Endothelial cell of umbilical vein (primary cell): ENCODE measurements at regions not wholly inside any gene's neighbourhood (a gene's known extent, or its start where the extent isn't known, plus 50 kb on each side); places are given as distances from the start of the nearest gene placed in this dataset.

Experiments
- BruUV-seq: library from RNA; stranded (reverse); fragments of 400-500 nt; replicated peaks from 2 replicates; lab custom pipeline; 2021; lab: Mats Ljungman, UMichigan
- CTCF ChIA-PET: fragments of 300-600, 350-600 bp; sonication (Branson Sonifier 250); formaldehyde crosslinking; loops from one replicate; lab custom pipeline; 2021; ENCODE audit warnings: antibody characterized with exemption, inconsistent platforms; lab: Charles Lee
- POLR2A ChIA-PET: fragments of 300-600, 350-600 bp; sonication (Branson Sonifier 250); formaldehyde crosslinking; loops from one replicate; lab custom pipeline; 2021; ENCODE audit warnings: antibody characterized with exemption, inconsistent platforms; lab: Charles Lee
- DNase-seq: peaks from one replicate; pipeline ENCODE4 v3.0.0-alpha.2; 2011; ENCODE audit warnings: low read depth, low spot score
- FAIRE-seq: peaks from 2 replicates; lab custom pipeline; 2011; peaks lifted over from hg19 to GRCh38; lab: Jason Lieb, UNC
- H2AFZ ChIP-seq: 2 replicates; pipeline ENCODE4 v1.6.0; 2012; ENCODE audit warnings: low read depth, low read length, control low read depth, inconsistent platforms
- H3K27ac ChIP-seq: 2 replicates; pipeline ENCODE4 v1.5.1; 2011; ENCODE audit warnings: low read depth, mild to moderate bottlenecking, control low read depth, low read length, moderate library complexity; ENCODE audit not compliant: insufficient read depth
- H3K27me3 ChIP-seq, 2 experiments: 2 replicates each; pipeline versions ENCODE4 v1.6.0 to v1.6.1; 2011; ENCODE audit warnings: low read length in 2 of 2, mixed read lengths in 1 of 2; ENCODE audit not compliant: control insufficient read depth in 2 of 2, insufficient read depth in 2 of 2
- H3K36me3 ChIP-seq, 2 experiments: 2 replicates in 1 of 2; 3 replicates in 1 of 2; pipeline ENCODE4 v1.5.1; 2011; ENCODE audit warnings: low read length in 2 of 2, mild to moderate bottlenecking in 1 of 2, moderate library complexity in 1 of 2; ENCODE audit not compliant: control insufficient read depth in 2 of 2, insufficient read depth in 2 of 2; ENCODE audit errors: extremely low read depth in 1 of 2
- H3K4me1 ChIP-seq: 3 replicates; pipeline ENCODE4 v1.5.1; 2011; ENCODE audit warnings: mild to moderate bottlenecking, low read length; ENCODE audit not compliant: control insufficient read depth, insufficient read depth; ENCODE audit errors: extremely low read depth
- H3K4me2 ChIP-seq: 2 replicates; pipeline ENCODE4 v1.6.1; 2011; ENCODE audit warnings: low read length, control low read depth, mixed read lengths; ENCODE audit not compliant: insufficient read depth
- H3K4me3 ChIP-seq, 3 experiments: fragments of 200-600 bp in 1 of 3; sonication (generic), shearing (Covaris generic) in 1 of 3; replicated peaks in 1 of 3; 2 replicates each; pipeline ENCODE4 v1.5.1; 2011 to 2016; ENCODE audit warnings: control low read depth in 3 of 3, low read length in 3 of 3, mild to moderate bottlenecking in 2 of 3, inconsistent platforms in 1 of 3, low read depth in 1 of 3, moderate library complexity in 1 of 3; ENCODE audit not compliant: insufficient read depth in 1 of 3
- H3K79me2 ChIP-seq: 2 replicates; pipeline ENCODE4 v1.6.0; 2012; ENCODE audit warnings: low read length, inconsistent platforms; ENCODE audit not compliant: control insufficient read depth, insufficient read depth
- H3K9ac ChIP-seq: replicated peaks from 2 replicates; pipeline ENCODE3; 2011; ENCODE audit warnings: low read length, control low read depth; ENCODE audit not compliant: insufficient read depth; ENCODE audit errors: extremely low read depth
- H3K9me1 ChIP-seq: replicated peaks from 3 replicates; pipeline ENCODE4 v1.6.0; 2011; ENCODE audit warnings: mild to moderate bottlenecking, low read length; ENCODE audit not compliant: control insufficient read depth, insufficient read depth; ENCODE audit errors: extremely low read depth
- H3K9me3 ChIP-seq: replicated peaks from 2 replicates; pipeline ENCODE4 v1.5.1; 2012; ENCODE audit warnings: low read length, inconsistent platforms; ENCODE audit not compliant: control insufficient read depth, insufficient read depth
- H4K20me1 ChIP-seq: replicated peaks from 2 replicates; pipeline ENCODE3; 2011; ENCODE audit warnings: mild to moderate bottlenecking, low read length; ENCODE audit not compliant: control insufficient read depth, insufficient read depth; ENCODE audit errors: extremely low read depth
- EZH2 ChIP-seq: IDR thresholded peaks from 2 replicates; pipeline ENCODE4 v1.6.1; 2012; ENCODE audit warnings: borderline replicate concordance, low read depth, mild to moderate bottlenecking, moderate library complexity, low read length, inconsistent platforms; ENCODE audit not compliant: severe bottlenecking
- FOS ChIP-seq: IDR thresholded peaks from 2 replicates; pipeline ENCODE4 v1.6.1; 2011; ENCODE audit warnings: mild to moderate bottlenecking, low read length, moderate library complexity, borderline replicate concordance; ENCODE audit not compliant: insufficient read depth
- GATA2 ChIP-seq: IDR thresholded peaks from 2 replicates; pipeline ENCODE4 v1.7.0; 2011; ENCODE audit warnings: low read depth, mild to moderate bottlenecking, moderate library complexity, mixed read lengths, low read length; ENCODE audit not compliant: insufficient read length, insufficient read depth
- JUN ChIP-seq: IDR thresholded peaks from 2 replicates; pipeline ENCODE4 v1.6.1; 2011; ENCODE audit warnings: borderline replicate concordance, low read depth; ENCODE audit not compliant: insufficient read length, insufficient read depth
- MYC ChIP-seq: IDR thresholded peaks from one replicate; pipeline ENCODE4 v1.6.1; 2011; ENCODE audit warnings: mild to moderate bottlenecking, low read depth, low read length
- POLR2A ChIP-seq: IDR thresholded peaks from 2 replicates; pipeline ENCODE4 v1.6.1; 2012; ENCODE audit warnings: low read depth, mild to moderate bottlenecking, control low read depth, low read length
- POLR2AphosphoS5 ChIP-seq: IDR thresholded peaks from 2 replicates; pipeline ENCODE4 v1.6.1; 2012; ENCODE audit warnings: low read depth, mild to moderate bottlenecking, control low read depth, low read length, moderate library complexity; ENCODE audit not compliant: insufficient read depth
- dilution Hi-C: fragments of 300-500 bp; cut with MboI; formaldehyde crosslinking; loops from one replicate; pipeline ENCODE4 v1.15.0; 2019; ENCODE audit warnings: low sequenced_read_pairs; ENCODE audit not compliant: extremely low pct_ligation_motif_present
- intact Hi-C: fragments of 100-400 bp; cut with micrococcal nuclease; formaldehyde crosslinking; loops from one replicate; pipeline ENCODE4 v1.10.0; 2022
- TF ChIP-seq, protein P1 (sequence below): IDR thresholded peaks from 2 replicates; pipeline ENCODE4 v1.6.1; 2011; ENCODE audit not compliant: insufficient read depth, insufficient read length
- TF ChIP-seq, protein P2 (sequence below), 2 donors: IDR thresholded peaks; 1 replicate in 1 of 2; 2 replicates in 1 of 2; pipeline ENCODE4 v1.5.1; 2011; ENCODE audit warnings: low read length in 2 of 2, mild to moderate bottlenecking in 2 of 2, moderate library complexity in 2 of 2, control low read depth in 1 of 2, inconsistent platforms in 1 of 2, low read depth in 1 of 2; ENCODE audit not compliant: insufficient read depth in 1 of 2; ENCODE audit errors: extremely low read depth in 1 of 2

DNA sequence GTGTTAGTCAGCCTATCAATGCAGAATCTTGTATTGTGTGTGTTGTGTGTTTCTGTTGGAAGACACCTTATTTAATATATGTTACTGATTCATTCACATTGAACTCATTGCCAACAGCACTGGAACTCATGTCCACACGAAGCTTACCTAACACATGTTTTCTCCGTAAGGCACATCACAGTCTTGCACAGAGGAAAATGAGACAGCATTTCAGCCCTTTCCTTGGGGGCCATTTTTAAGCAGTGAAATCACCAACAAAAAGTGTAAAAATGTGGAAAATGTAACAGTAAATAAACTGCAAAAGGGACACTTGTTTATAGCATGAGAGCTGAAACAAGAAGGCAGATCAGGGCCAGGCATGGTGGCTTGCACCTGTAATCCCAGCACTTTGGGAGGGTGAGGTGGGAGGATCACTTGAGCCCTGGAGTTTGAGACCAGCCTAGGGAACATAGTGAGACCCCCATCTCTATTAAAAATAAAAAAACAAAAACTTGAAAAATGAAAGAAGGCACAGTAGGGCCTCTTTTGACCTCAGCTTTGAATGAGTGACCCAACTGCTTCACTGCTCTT lies 306.0 kb downstream of the MYCN start:
- Histone ChIP-seq H2AFZ (no peak overlapping the region), H3K4me1 (no peaks in the 10 kb centered on the region), H3K4me3 (no peak overlapping the region), H3K27me3 (no peaks in the 10 kb centered on the region), H4K20me1 (no peaks in the 10 kb centered on the region), H3K79me2 (no peaks in the 10 kb centered on the region), H3K9me1 (no peaks in the 10 kb centered on the region), H3K9me3 (no peaks in the 10 kb centered on the region), H3K4me2 (no peak overlapping the region), H3K27ac (no peak overlapping the region), H3K36me3 (no peaks in the 10 kb centered on the region), H3K9ac (no peak overlapping the region)
- TF ChIP-seq MYC (no peak), POLR2A (no peak), EZH2 (no peak), FOS (no peak), POLR2AphosphoS5 (no peak), GATA2 (no peak), JUN (no peak)
- TF ChIP-seq, protein P1, sequence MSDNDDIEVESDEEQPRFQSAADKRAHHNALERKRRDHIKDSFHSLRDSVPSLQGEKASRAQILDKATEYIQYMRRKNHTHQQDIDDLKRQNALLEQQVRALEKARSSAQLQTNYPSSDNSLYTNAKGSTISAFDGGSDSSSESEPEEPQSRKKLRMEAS = no peak
- TF ChIP-seq, protein P2, sequence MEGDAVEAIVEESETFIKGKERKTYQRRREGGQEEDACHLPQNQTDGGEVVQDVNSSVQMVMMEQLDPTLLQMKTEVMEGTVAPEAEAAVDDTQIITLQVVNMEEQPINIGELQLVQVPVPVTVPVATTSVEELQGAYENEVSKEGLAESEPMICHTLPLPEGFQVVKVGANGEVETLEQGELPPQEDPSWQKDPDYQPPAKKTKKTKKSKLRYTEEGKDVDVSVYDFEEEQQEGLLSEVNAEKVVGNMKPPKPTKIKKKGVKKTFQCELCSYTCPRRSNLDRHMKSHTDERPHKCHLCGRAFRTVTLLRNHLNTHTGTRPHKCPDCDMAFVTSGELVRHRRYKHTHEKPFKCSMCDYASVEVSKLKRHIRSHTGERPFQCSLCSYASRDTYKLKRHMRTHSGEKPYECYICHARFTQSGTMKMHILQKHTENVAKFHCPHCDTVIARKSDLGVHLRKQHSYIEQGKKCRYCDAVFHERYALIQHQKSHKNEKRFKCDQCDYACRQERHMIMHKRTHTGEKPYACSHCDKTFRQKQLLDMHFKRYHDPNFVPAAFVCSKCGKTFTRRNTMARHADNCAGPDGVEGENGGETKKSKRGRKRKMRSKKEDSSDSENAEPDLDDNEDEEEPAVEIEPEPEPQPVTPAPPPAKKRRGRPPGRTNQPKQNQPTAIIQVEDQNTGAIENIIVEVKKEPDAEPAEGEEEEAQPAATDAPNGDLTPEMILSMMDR (IDR thresholded peaks at IDR 0.05; ENCODE audit: extremely low read depth in 1 of 2, insufficient read depth in 1 of 2, low read depth in 1 of 2, low read length in 2 of 2) = no peak
- FAIRE-seq = no peak
- ChIA-PET POLR2A (no interaction called here), CTCF (no interaction called here)
- no peak for DNase-seq
- no TSS peak for BruUV-seq
- intact Hi-C loops (no loop called here), dilution Hi-C loops (no loop called here)
